A673 (cell line): ENCODE measurements at regions not wholly inside any gene's neighbourhood (a gene's known extent, or its start where the extent isn't known, plus 50 kb on each side); places are given as distances from the start of the nearest gene placed in this dataset.

Experiments used
- BruUV-seq: library from RNA; stranded (reverse); fragments of 400-500 nt; replicated peaks from 2 replicates; lab custom pipeline; 2021; lab: Mats Ljungman, UMichigan
- CTCF ChIA-PET: fragments of 300-600 bp; sonication (Branson Sonifier 250); formaldehyde crosslinking; loops from one replicate; lab custom pipeline; 2022; ENCODE audit warnings: antibody characterized with exemption; lab: Charles Lee
- POLR2A ChIA-PET: fragments of 300-600 bp; sonication (Branson Sonifier 250); formaldehyde crosslinking; loops from one replicate; lab custom pipeline; 2022; ENCODE audit warnings: antibody characterized with exemption; ENCODE audit not compliant: low non-redundant PET; lab: Charles Lee
- DNase-seq: peaks from one replicate; pipeline ENCODE4 v3.0.0-alpha.2; 2015; ENCODE audit warnings: low spot score
- H3K27ac ChIP-seq: fragments of 200-600 bp; sonication (generic); 2 replicates; pipeline ENCODE4 v1.5.1; 2016; ENCODE audit warnings: mixed run types, low read depth, mild to moderate bottlenecking, mixed read lengths, antibody characterized with exemption, low read length; ENCODE audit not compliant: poor library complexity, severe bottlenecking
- H3K27me3 ChIP-seq: fragments of 200-600 bp; sonication (generic); replicated peaks from 2 replicates; pipeline ENCODE4 v1.6.1; 2017; ENCODE audit warnings: mixed run types, low read depth, mild to moderate bottlenecking, mixed read lengths, antibody characterized with exemption, low read length; ENCODE audit not compliant: insufficient read depth, poor library complexity
- H3K36me3 ChIP-seq: fragments of 200-600 bp; sonication (generic); 2 replicates; pipeline ENCODE4 v1.6.1; 2016; ENCODE audit warnings: mixed run types, mild to moderate bottlenecking, mixed read lengths, antibody characterized with exemption, low read length; ENCODE audit not compliant: insufficient read depth, poor library complexity, severe bottlenecking
- H3K4me1 ChIP-seq: fragments of 200-600 bp; sonication (generic); 2 replicates; pipeline ENCODE4 v1.6.1; 2017; ENCODE audit warnings: mixed run types, mild to moderate bottlenecking, mixed read lengths, antibody characterized with exemption, low read length; ENCODE audit not compliant: insufficient read depth, poor library complexity, severe bottlenecking
- H3K4me3 ChIP-seq: fragments of 200-600 bp; sonication (generic); 2 replicates; pipeline ENCODE4 v1.5.1; 2016; ENCODE audit warnings: low read depth, mixed run types, mild to moderate bottlenecking, mixed read lengths, low read length; ENCODE audit not compliant: poor library complexity, severe bottlenecking
- H3K9me3 ChIP-seq: fragments of 200-600 bp; sonication (generic); 2 replicates; pipeline ENCODE4 v1.6.1; 2016; ENCODE audit warnings: mixed run types, low read depth, mild to moderate bottlenecking, mixed read lengths, antibody characterized with exemption, low read length; ENCODE audit not compliant: poor library complexity, severe bottlenecking
- CTCF ChIP-seq: fragments of 300-800, 200-600 bp; sonication (generic); conservative IDR thresholded peaks from 2 replicates; pipeline ENCODE4 v1.5.1; 2017; ENCODE audit warnings: low read depth, mild to moderate bottlenecking, antibody characterized with exemption, low read length, moderate library complexity, mixed read lengths
- EZH2 ChIP-seq: fragments of 200-600 bp; sonication (generic); IDR thresholded peaks from 2 replicates; pipeline ENCODE4 v1.6.1; 2017; ENCODE audit warnings: borderline replicate concordance, low read depth, mild to moderate bottlenecking, mixed read lengths, antibody characterized with exemption, low read length; ENCODE audit not compliant: poor library complexity, severe bottlenecking
- intact Hi-C: fragments of 100-400 bp; cut with micrococcal nuclease; formaldehyde crosslinking; loops from one replicate; pipeline ENCODE4 v1.10.0; 2022; ENCODE audit not compliant: unreplicated experiment

- Histone ChIP-seq H3K4me1 (no peaks in the 10 kb centered on the region), H3K27me3 (no peaks in the 10 kb centered on the region), H3K4me3 (no peak overlapping the region), H3K9me3 (no peaks in the 10 kb centered on the region), H3K36me3 (no peaks in the 10 kb centered on the region), H3K27ac (no peak overlapping the region)
- no peak for DNase-seq
- POLR2A ChIA-PET: no interaction called here
- no TSS peak for BruUV-seq
- intact Hi-C loops: no loop called here
- no peak for TF ChIP-seq CTCF
- no peak for TF ChIP-seq EZH2
- CTCF ChIA-PET: no interaction called here
Observed at GRCh38 chr6:33952016-33952415, 148.2 kb upstream of the MLN start.

GRCh38 chr6:33950891-33951889 lies 147.4 kb upstream of the MLN start:
- Histone ChIP-seq H3K9me3 (no peaks in the 10 kb centered on the region), H3K27me3 (no peaks in the 10 kb centered on the region), H3K4me3 (no peak overlapping the region), H3K27ac (no peak overlapping the region), H3K36me3 (no peaks in the 10 kb centered on the region), H3K4me1 (no peaks in the 10 kb centered on the region)
- ChIA-PET CTCF (no interaction called here), POLR2A (no interaction called here)
- no peak for DNase-seq
- intact Hi-C loops: no loop called here
- TF ChIP-seq CTCF (no peak), EZH2 (no peak)
- no TSS peak for BruUV-seq

- ChIA-PET POLR2A (no interaction called here), CTCF (no interaction called here)
- TF ChIP-seq CTCF (no peak), EZH2 (no peak)
- no TSS peak for BruUV-seq
- Histone ChIP-seq H3K4me3 (no peak overlapping the region), H3K27me3 (no peaks in the 10 kb centered on the region), H3K36me3 (no peaks in the 10 kb centered on the region), H3K27ac (no peak overlapping the region), H3K9me3 (no peaks in the 10 kb centered on the region), H3K4me1 (no peaks in the 10 kb centered on the region)
- intact Hi-C loops: no loop called here
- no peak for DNase-seq
Observed at GRCh38 chr6:33950472-33950881, 146.7 kb upstream of the MLN start.
